ENCODE measurements at regions not wholly inside any gene's neighbourhood (a gene's known extent, or its start where the extent isn't known, plus 50 kb on each side); places are given as distances from the start of the nearest gene placed in this dataset.

DNA sequence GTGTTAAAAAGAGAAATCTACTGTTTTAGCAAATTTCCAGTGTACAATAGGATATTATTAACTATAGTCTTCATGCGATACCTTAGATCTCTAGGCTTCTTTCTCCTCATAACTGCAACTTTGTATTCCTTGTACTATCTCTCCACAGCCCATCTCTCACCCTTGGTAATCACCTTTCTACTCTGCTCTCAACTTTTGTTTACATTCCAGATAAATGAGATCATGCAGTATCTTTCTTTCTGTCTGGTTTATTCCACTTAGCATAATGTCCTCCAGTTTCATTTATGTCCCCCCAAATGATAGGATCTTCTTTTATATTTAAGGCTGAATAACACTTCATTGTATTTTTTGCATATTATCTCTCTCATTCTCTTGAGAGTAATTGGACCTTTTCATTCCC is 165.5 kb downstream of the HS3ST1 start:
- TF ChIP-seq, protein P1, sequence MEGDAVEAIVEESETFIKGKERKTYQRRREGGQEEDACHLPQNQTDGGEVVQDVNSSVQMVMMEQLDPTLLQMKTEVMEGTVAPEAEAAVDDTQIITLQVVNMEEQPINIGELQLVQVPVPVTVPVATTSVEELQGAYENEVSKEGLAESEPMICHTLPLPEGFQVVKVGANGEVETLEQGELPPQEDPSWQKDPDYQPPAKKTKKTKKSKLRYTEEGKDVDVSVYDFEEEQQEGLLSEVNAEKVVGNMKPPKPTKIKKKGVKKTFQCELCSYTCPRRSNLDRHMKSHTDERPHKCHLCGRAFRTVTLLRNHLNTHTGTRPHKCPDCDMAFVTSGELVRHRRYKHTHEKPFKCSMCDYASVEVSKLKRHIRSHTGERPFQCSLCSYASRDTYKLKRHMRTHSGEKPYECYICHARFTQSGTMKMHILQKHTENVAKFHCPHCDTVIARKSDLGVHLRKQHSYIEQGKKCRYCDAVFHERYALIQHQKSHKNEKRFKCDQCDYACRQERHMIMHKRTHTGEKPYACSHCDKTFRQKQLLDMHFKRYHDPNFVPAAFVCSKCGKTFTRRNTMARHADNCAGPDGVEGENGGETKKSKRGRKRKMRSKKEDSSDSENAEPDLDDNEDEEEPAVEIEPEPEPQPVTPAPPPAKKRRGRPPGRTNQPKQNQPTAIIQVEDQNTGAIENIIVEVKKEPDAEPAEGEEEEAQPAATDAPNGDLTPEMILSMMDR (IDR thresholded peaks at IDR 0.05) = no peak
- TF ChIP-seq POLR2A (IDR thresholded peaks at IDR 0.05) = no peak
